Stimulated activated CD4-positive, alpha-beta T cell treated with anti-CD3 and anti-CD28 coated beads, Interleukin-12 subunit alpha, Interleukin-12 subunit beta, amount 100 ng/mL, for 4 hours (primary cell): ENCODE measurements at regions not wholly inside any gene's neighbourhood (a gene's known extent, or its start where the extent isn't known, plus 50 kb on each side); places are given as distances from the start of the nearest gene placed in this dataset.

Experiments
- DNase-seq: peaks from one replicate; pipeline ENCODE4 v3.0.0-alpha.2; 2020

- no peak for DNase-seq
Measured at GRCh38 chr13:31965361-31966066, 66.1 kb upstream of the FRY start.

- DNase-seq: no peak
Measured at GRCh38 chr13:31967155-31967554, 64.4 kb upstream of the FRY start.

- DNase-seq: no peak
Measured at GRCh38 chr13:31968473-31968872, 63.1 kb upstream of the FRY start.

GRCh38 chr13:31970231-31970930 lies 61.2 kb upstream of the FRY start:
- DNase-seq: no peak

- DNase-seq: no peak
Measured at GRCh38 chr13:31972453-31972852, 59.1 kb upstream of the FRY start.

GRCh38 chr13:31978021-31978420 lies 53.6 kb upstream of the FRY start:
- no peak for DNase-seq

- no peak for DNase-seq
Measured at GRCh38 chr13:31980830-31981229, 50.7 kb upstream of the FRY start.
